ENCODE measurements at regions not wholly inside any gene's neighbourhood (a gene's known extent, or its start where the extent isn't known, plus 50 kb on each side); places are given as distances from the start of the nearest gene placed in this dataset.

- no peak for TF ChIP-seq CTCF (IDR thresholded peaks at IDR 0.05; ENCODE audit: low read depth, low read length, poor library complexity, severe bottlenecking)
- no peak for TF ChIP-seq EZH2phosphoT487 (IDR thresholded peaks at IDR 0.05; ENCODE audit: borderline replicate concordance, low read length)
Observed at GRCh38 chr3:46100812-46101211, 73.5 kb upstream of the XCR1 start.
